Ishikawa (cell line): ENCODE measurements at regions not wholly inside any gene's neighbourhood (a gene's known extent, or its start where the extent isn't known, plus 50 kb on each side); places are given as distances from the start of the nearest gene placed in this dataset.

ENCODE experiments used
- CEBPB ChIP-seq: IDR thresholded peaks from 2 replicates; pipeline ENCODE4 v1.6.1; 2012
- CREB1 ChIP-seq: IDR thresholded peaks from 2 replicates; pipeline ENCODE4 v1.6.1; 2012; ENCODE audit warnings: low read depth
- EGR1 ChIP-seq: IDR thresholded peaks from 2 replicates; pipeline ENCODE4 v1.6.1; 2012
- EP300 ChIP-seq: IDR thresholded peaks from 2 replicates; pipeline ENCODE4 v1.6.1; 2012; ENCODE audit warnings: borderline replicate concordance
- FOXM1 ChIP-seq: IDR thresholded peaks from 2 replicates; pipeline ENCODE4 v1.6.1; 2012; ENCODE audit warnings: low read depth, borderline replicate concordance
- MAX ChIP-seq: IDR thresholded peaks from 2 replicates; pipeline ENCODE4 v1.6.1; 2012
- NFIC ChIP-seq: IDR thresholded peaks from 2 replicates; pipeline ENCODE4 v1.6.1; 2012
- RAD21 ChIP-seq: IDR thresholded peaks from 2 replicates; pipeline ENCODE4 v1.6.1; 2012; ENCODE audit warnings: low read depth
- REST ChIP-seq: IDR thresholded peaks from 2 replicates; pipeline ENCODE4 v1.6.1; 2012; ENCODE audit warnings: low read depth, mild to moderate bottlenecking
- TAF1 ChIP-seq: IDR thresholded peaks from 2 replicates; pipeline ENCODE4 v1.6.1; 2012; ENCODE audit warnings: low read depth, mild to moderate bottlenecking
- TCF12 ChIP-seq: IDR thresholded peaks from 2 replicates; pipeline ENCODE4 v1.6.1; 2012; ENCODE audit warnings: low read depth
- TEAD4 ChIP-seq: IDR thresholded peaks from 2 replicates; pipeline ENCODE4 v1.6.1; 2012
- USF1 ChIP-seq: IDR thresholded peaks from 2 replicates; pipeline ENCODE4 v1.6.1; 2012
- YY1 ChIP-seq: IDR thresholded peaks from 2 replicates; pipeline ENCODE4 v1.6.1; 2012; ENCODE audit warnings: low read depth
- ZBTB7A ChIP-seq: IDR thresholded peaks from 2 replicates; pipeline ENCODE4 v1.6.1; 2012; ENCODE audit warnings: low read depth

GRCh38 chr18:27253571-27253970, 68.5 kb upstream of the CHST9 start:
- TF ChIP-seq YY1: no peak
- no peak for TF ChIP-seq USF1
- TF ChIP-seq TAF1: no peak
- no peak for TF ChIP-seq CREB1
- TF ChIP-seq TCF12: no peak
- TF ChIP-seq EP300: no peak

GRCh38 chr18:27250471-27250870, 65.4 kb upstream of the CHST9 start:
- TF ChIP-seq FOXM1 (no peak), MAX (no peak), ZBTB7A (no peak), RAD21 (no peak)

GRCh38 chr18:27249933-27250332, 64.8 kb upstream of the CHST9 start:
- TF ChIP-seq NFIC: 0 out of 2 replicates have a peak, but pooled peaks have one; percentile 13
- TF ChIP-seq RAD21: no peak
- TF ChIP-seq EGR1: no peak
- TF ChIP-seq TAF1: no peak
- TF ChIP-seq TEAD4: no peak
- no peak for TF ChIP-seq ZBTB7A
- no peak for TF ChIP-seq USF1

GRCh38 chr18:27244259-27244658, 59.2 kb upstream of the CHST9 start:
- TF ChIP-seq RAD21: no peak
- TF ChIP-seq FOXM1: no peak
- no peak for TF ChIP-seq TCF12
- TF ChIP-seq USF1: no peak
- TF ChIP-seq MAX: no peak
- no peak for TF ChIP-seq CREB1
- TF ChIP-seq NFIC: no peak
- no peak for TF ChIP-seq TEAD4
- no peak for TF ChIP-seq ZBTB7A
- TF ChIP-seq EP300: no peak
- no peak for TF ChIP-seq YY1
- no peak for TF ChIP-seq CEBPB
- no peak for TF ChIP-seq TAF1

GRCh38 chr18:27242392-27243047, 57.4 kb upstream of the CHST9 start:
- no peak for TF ChIP-seq EP300
- no peak for TF ChIP-seq MAX
- TF ChIP-seq EGR1: no peak
- TF ChIP-seq REST: no peak
- TF ChIP-seq TAF1: no peak

- TF ChIP-seq ZBTB7A (no peak), TCF12 (no peak), EGR1 (no peak), USF1 (no peak), REST (no peak), EP300 (no peak), TEAD4 (no peak), CREB1 (no peak), CEBPB (no peak), MAX (no peak), RAD21 (no peak), FOXM1 (no peak), NFIC (no peak), TAF1 (no peak), YY1 (no peak)
Observed at GRCh38 chr18:27240383-27240782, 55.3 kb upstream of the CHST9 start.
